ENCODE measurements at regions not wholly inside any gene's neighbourhood (a gene's known extent, or its start where the extent isn't known, plus 50 kb on each side); places are given as distances from the start of the nearest gene placed in this dataset.

- DNase-seq: no peak
Observed at GRCh38 chr5:2427983-2428382, 323.5 kb downstream of the IRX2 start.

GRCh38 chr5:2423634-2424033 lies 327.8 kb downstream of the IRX2 start:
- no peak for DNase-seq

- DNase-seq: no peak
Observed at GRCh38 chr5:2417301-2417700, 334.2 kb downstream of the IRX2 start.

- DNase-seq: no peak
Observed at GRCh38 chr5:2415678-2416077, 335.8 kb downstream of the IRX2 start.

- DNase-seq: no peak
Observed at GRCh38 chr5:2410451-2410850, 341.0 kb downstream of the IRX2 start.

- DNase-seq: no peak
Observed at GRCh38 chr5:2403296-2403695, 348.2 kb downstream of the IRX2 start.

- no peak for DNase-seq
Observed at GRCh38 chr5:2399804-2400203, 351.7 kb downstream of the IRX2 start.

GRCh38 chr5:2399096-2399495 lies 352.4 kb downstream of the IRX2 start:
- DNase-seq: no peak

GRCh38 chr5:2393556-2393955 lies 357.9 kb downstream of the IRX2 start:
- DNase-seq: no peak

GRCh38 chr5:2391566-2391965 lies 359.9 kb downstream of the IRX2 start:
- DNase-seq: no peak

- DNase-seq: no peak
Observed at GRCh38 chr5:2391021-2391420, 360.5 kb downstream of the IRX2 start.

- no peak for DNase-seq
Observed at GRCh38 chr5:2388571-2388970, 362.9 kb downstream of the IRX2 start.

- no peak for DNase-seq
Observed at GRCh38 chr5:2387634-2388325, 363.7 kb downstream of the IRX2 start.

GRCh38 chr5:2387250-2387633 lies 364.2 kb downstream of the IRX2 start:
- no peak for DNase-seq

- no peak for DNase-seq
Observed at GRCh38 chr5:2385818-2386217, 365.7 kb downstream of the IRX2 start.

- DNase-seq: no peak
Observed at GRCh38 chr5:2383698-2384065, 367.8 kb downstream of the IRX2 start.

GRCh38 chr5:2382776-2383697 lies 368.4 kb downstream of the IRX2 start:
- no peak for DNase-seq

- DNase-seq: no peak
Observed at GRCh38 chr5:2381861-2382260, 369.6 kb downstream of the IRX2 start.

GRCh38 chr5:2381070-2381469 lies 370.4 kb downstream of the IRX2 start:
- no peak for DNase-seq

GRCh38 chr5:2378976-2379375 lies 372.5 kb downstream of the IRX2 start:
- DNase-seq: no peak

GRCh38 chr5:2378108-2378507 lies 373.4 kb downstream of the IRX2 start:
- no peak for DNase-seq

- no peak for DNase-seq
Observed at GRCh38 chr5:2376486-2376885, 375.0 kb downstream of the IRX2 start.

- DNase-seq: no peak
Observed at GRCh38 chr5:2375757-2376250, 375.7 kb downstream of the IRX2 start.

GRCh38 chr5:2375291-2375690 lies 376.2 kb downstream of the IRX2 start:
- no peak for DNase-seq

Measured in activated CD4-positive, CD25-positive, alpha-beta regulatory T cell treated with anti-CD3 and anti-CD28 coated beads, Interleukin-2, amount 50 U/mL, for 72 hours (primary cell).